ENCODE measurements at regions not wholly inside any gene's neighbourhood (a gene's known extent, or its start where the extent isn't known, plus 50 kb on each side); places are given as distances from the start of the nearest gene placed in this dataset.

- TF ChIP-seq POLR2A (IDR thresholded peaks at IDR 0.05; ENCODE audit: borderline replicate concordance, extremely low read depth, insufficient read depth, insufficient read length) (no peak), CTCF (IDR thresholded peaks at IDR 0.05 in 2 of 3, conservative IDR thresholded peaks at IDR 0.05 in 1 of 3; ENCODE audit: borderline replicate concordance in 1 of 3, insufficient read depth in 1 of 3, low read depth in 2 of 3, low read length in 2 of 3) (no peak), CEBPB (IDR thresholded peaks at IDR 0.05; ENCODE audit: low read depth) (no peak), EZH2 (IDR thresholded peaks at IDR 0.05) (no peak), ELF1 (IDR thresholded peaks at IDR 0.05; ENCODE audit: borderline replicate concordance, low read depth) (no peak), ZFX (IDR thresholded peaks at IDR 0.05) (no peak), SIN3A (IDR thresholded peaks at IDR 0.05; ENCODE audit: low read depth) (no peak), TCF7L2 (IDR thresholded peaks at IDR 0.05; ENCODE audit: borderline replicate concordance, extremely low read depth, insufficient read depth, insufficient read length) (no peak)
- TF ChIP-seq, protein P1, sequence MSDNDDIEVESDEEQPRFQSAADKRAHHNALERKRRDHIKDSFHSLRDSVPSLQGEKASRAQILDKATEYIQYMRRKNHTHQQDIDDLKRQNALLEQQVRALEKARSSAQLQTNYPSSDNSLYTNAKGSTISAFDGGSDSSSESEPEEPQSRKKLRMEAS (IDR thresholded peaks at IDR 0.05), result no peak
- TF ChIP-seq, protein P2, sequence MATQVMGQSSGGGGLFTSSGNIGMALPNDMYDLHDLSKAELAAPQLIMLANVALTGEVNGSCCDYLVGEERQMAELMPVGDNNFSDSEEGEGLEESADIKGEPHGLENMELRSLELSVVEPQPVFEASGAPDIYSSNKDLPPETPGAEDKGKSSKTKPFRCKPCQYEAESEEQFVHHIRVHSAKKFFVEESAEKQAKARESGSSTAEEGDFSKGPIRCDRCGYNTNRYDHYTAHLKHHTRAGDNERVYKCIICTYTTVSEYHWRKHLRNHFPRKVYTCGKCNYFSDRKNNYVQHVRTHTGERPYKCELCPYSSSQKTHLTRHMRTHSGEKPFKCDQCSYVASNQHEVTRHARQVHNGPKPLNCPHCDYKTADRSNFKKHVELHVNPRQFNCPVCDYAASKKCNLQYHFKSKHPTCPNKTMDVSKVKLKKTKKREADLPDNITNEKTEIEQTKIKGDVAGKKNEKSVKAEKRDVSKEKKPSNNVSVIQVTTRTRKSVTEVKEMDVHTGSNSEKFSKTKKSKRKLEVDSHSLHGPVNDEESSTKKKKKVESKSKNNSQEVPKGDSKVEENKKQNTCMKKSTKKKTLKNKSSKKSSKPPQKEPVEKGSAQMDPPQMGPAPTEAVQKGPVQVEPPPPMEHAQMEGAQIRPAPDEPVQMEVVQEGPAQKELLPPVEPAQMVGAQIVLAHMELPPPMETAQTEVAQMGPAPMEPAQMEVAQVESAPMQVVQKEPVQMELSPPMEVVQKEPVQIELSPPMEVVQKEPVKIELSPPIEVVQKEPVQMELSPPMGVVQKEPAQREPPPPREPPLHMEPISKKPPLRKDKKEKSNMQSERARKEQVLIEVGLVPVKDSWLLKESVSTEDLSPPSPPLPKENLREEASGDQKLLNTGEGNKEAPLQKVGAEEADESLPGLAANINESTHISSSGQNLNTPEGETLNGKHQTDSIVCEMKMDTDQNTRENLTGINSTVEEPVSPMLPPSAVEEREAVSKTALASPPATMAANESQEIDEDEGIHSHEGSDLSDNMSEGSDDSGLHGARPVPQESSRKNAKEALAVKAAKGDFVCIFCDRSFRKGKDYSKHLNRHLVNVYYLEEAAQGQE (IDR thresholded peaks at IDR 0.05; ENCODE audit: low read depth), result no peak
- TF ChIP-seq, protein P3, sequence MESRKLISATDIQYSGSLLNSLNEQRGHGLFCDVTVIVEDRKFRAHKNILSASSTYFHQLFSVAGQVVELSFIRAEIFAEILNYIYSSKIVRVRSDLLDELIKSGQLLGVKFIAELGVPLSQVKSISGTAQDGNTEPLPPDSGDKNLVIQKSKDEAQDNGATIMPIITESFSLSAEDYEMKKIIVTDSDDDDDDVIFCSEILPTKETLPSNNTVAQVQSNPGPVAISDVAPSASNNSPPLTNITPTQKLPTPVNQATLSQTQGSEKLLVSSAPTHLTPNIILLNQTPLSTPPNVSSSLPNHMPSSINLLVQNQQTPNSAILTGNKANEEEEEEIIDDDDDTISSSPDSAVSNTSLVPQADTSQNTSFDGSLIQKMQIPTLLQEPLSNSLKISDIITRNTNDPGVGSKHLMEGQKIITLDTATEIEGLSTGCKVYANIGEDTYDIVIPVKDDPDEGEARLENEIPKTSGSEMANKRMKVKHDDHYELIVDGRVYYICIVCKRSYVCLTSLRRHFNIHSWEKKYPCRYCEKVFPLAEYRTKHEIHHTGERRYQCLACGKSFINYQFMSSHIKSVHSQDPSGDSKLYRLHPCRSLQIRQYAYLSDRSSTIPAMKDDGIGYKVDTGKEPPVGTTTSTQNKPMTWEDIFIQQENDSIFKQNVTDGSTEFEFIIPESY (IDR thresholded peaks at IDR 0.05; ENCODE audit: extremely low read depth, insufficient replicate concordance, low read length), result no peak
- TF ChIP-seq, protein P4, sequence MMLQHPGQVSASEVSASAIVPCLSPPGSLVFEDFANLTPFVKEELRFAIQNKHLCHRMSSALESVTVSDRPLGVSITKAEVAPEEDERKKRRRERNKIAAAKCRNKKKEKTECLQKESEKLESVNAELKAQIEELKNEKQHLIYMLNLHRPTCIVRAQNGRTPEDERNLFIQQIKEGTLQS (IDR thresholded peaks at IDR 0.05), result no peak
Measured at GRCh38 chr6:112743323-112743722, 396.2 kb downstream of the RFPL4B start.
